ENCODE measurements at regions not wholly inside any gene's neighbourhood (a gene's known extent, or its start where the extent isn't known, plus 50 kb on each side); places are given as distances from the start of the nearest gene placed in this dataset.
"Not testable (repeated sequence)": the region's sequence is repeated elsewhere in the genome, so short reads cannot be mapped to it uniquely, and the experiment has no call there.

- Histone ChIP-seq H3K27me3 (replicated peaks) (no peaks in the 10 kb centered on the region), H3K36me3 (no peaks in the 10 kb centered on the region), H3K27ac (no peak overlapping the region), H3K4me1 (replicated peaks) (no peaks in the 10 kb centered on the region), H3K4me3 (no peak overlapping the region), H3K9me3 (replicated peaks) (no peaks in the 10 kb centered on the region)
- no peak for DNase-seq (ENCODE audit: low read depth in 1 of 2, low spot score in 2 of 2)
Observed at GRCh38 chr7:152564656-152565250, 111.2 kb downstream of the XRCC2 start.

GRCh38 chr7:152556013-152556755 lies 119.8 kb downstream of the XRCC2 start:
- no peaks in the 10 kb centered on the region for H3K27me3 ChIP-seq (replicated peaks)
- DNase-seq (ENCODE audit: low read depth in 1 of 2, low spot score in 2 of 2): no peak
- H3K27ac ChIP-seq: no peak overlapping the region
- no peaks in the 10 kb centered on the region for H3K36me3 ChIP-seq
- H3K4me1 ChIP-seq (replicated peaks): no peaks in the 10 kb centered on the region
- no peaks in the 10 kb centered on the region for H3K9me3 ChIP-seq (replicated peaks)
- no peak overlapping the region for H3K4me3 ChIP-seq

GRCh38 chr7:152553671-152554317 lies 118.0 kb upstream of the KMT2C start:
- no peak for DNase-seq (ENCODE audit: low read depth in 1 of 2, low spot score in 2 of 2)
- no peaks in the 10 kb centered on the region for H3K27me3 ChIP-seq (replicated peaks)
- H3K27ac ChIP-seq: no peak overlapping the region
- no peaks in the 10 kb centered on the region for H3K36me3 ChIP-seq
- no peaks in the 10 kb centered on the region for H3K4me1 ChIP-seq (replicated peaks)
- H3K9me3 ChIP-seq (replicated peaks): no peaks in the 10 kb centered on the region
- H3K4me3 ChIP-seq: no peak overlapping the region

- Histone ChIP-seq H3K27me3 (replicated peaks) (no peaks in the 10 kb centered on the region), H3K9me3 (replicated peaks) (no peaks in the 10 kb centered on the region), H3K4me3 (no peak overlapping the region), H3K4me1 (replicated peaks) (no peaks in the 10 kb centered on the region), H3K27ac (no peak overlapping the region), H3K36me3 (no peaks in the 10 kb centered on the region)
- DNase-seq (ENCODE audit: low read depth in 1 of 2, low spot score in 2 of 2): no peak
Observed at GRCh38 chr7:152551304-152552036, 115.7 kb upstream of the KMT2C start.

- Histone ChIP-seq H3K4me3 (no peak overlapping the region), H3K36me3 (no peaks in the 10 kb centered on the region), H3K9me3 (replicated peaks) (no peaks in the 10 kb centered on the region), H3K27me3 (replicated peaks) (no peaks in the 10 kb centered on the region), H3K4me1 (replicated peaks) (no peaks in the 10 kb centered on the region), H3K27ac (no peak overlapping the region)
- DNase-seq (ENCODE audit: low read depth in 1 of 2, low spot score in 2 of 2): no peak
Observed at GRCh38 chr7:152544971-152545619, 109.3 kb upstream of the KMT2C start.

GRCh38 chr7:152544481-152544927 lies 108.7 kb upstream of the KMT2C start:
- H3K9me3 ChIP-seq (replicated peaks): no peaks in the 10 kb centered on the region
- H3K27ac ChIP-seq: no peak overlapping the region
- H3K4me3 ChIP-seq: no peak overlapping the region
- no peaks in the 10 kb centered on the region for H3K4me1 ChIP-seq (replicated peaks)
- no peaks in the 10 kb centered on the region for H3K36me3 ChIP-seq
- no peak for DNase-seq (ENCODE audit: low read depth in 1 of 2, low spot score in 2 of 2)
- no peaks in the 10 kb centered on the region for H3K27me3 ChIP-seq (replicated peaks)

- H3K4me1 ChIP-seq (replicated peaks): no peaks in the 10 kb centered on the region
- no peaks in the 10 kb centered on the region for H3K27me3 ChIP-seq (replicated peaks)
- no peak overlapping the region for H3K4me3 ChIP-seq
- no peak for DNase-seq (ENCODE audit: low read depth in 1 of 2, low spot score in 2 of 2)
- H3K9me3 ChIP-seq (replicated peaks): no peaks in the 10 kb centered on the region
- no peak overlapping the region for H3K27ac ChIP-seq
- no peaks in the 10 kb centered on the region for H3K36me3 ChIP-seq
Observed at GRCh38 chr7:152543799-152544198, 108.0 kb upstream of the KMT2C start.

GRCh38 chr7:152541892-152542291 lies 106.1 kb upstream of the KMT2C start:
- Histone ChIP-seq H3K27me3 (replicated peaks) (no peaks in the 10 kb centered on the region), H3K4me3 (no peak overlapping the region), H3K27ac (no peak overlapping the region), H3K4me1 (replicated peaks) (no peaks in the 10 kb centered on the region), H3K36me3 (no peaks in the 10 kb centered on the region), H3K9me3 (replicated peaks) (no peaks in the 10 kb centered on the region)
- DNase-seq (ENCODE audit: low read depth in 1 of 2, low spot score in 2 of 2): no peak

- H3K4me3 ChIP-seq; H3K9me3 ChIP-seq (replicated peaks); H3K36me3 ChIP-seq; H3K27ac ChIP-seq; DNase-seq (ENCODE audit: low read depth in 1 of 2, low spot score in 2 of 2); H3K27me3 ChIP-seq (replicated peaks); H3K4me1 ChIP-seq (replicated peaks): not testable (repeated sequence)
Observed at GRCh38 chr7:152539190-152539495, 103.3 kb upstream of the KMT2C start.

GRCh38 chr7:152538346-152539189 lies 102.8 kb upstream of the KMT2C start:
- not testable (repeated sequence) for H3K27me3 ChIP-seq (replicated peaks); DNase-seq (ENCODE audit: low read depth in 1 of 2, low spot score in 2 of 2); H3K27ac ChIP-seq; H3K36me3 ChIP-seq; H3K9me3 ChIP-seq (replicated peaks); H3K4me3 ChIP-seq; H3K4me1 ChIP-seq (replicated peaks)

- Histone ChIP-seq H3K27me3 (replicated peaks) (no peaks in the 10 kb centered on the region), H3K36me3 (no peaks in the 10 kb centered on the region), H3K9me3 (replicated peaks) (no peaks in the 10 kb centered on the region; the same call in 1 of the 2 replicates), H3K27ac (no peak overlapping the region), H3K4me1 (replicated peaks) (no peaks in the 10 kb centered on the region), H3K4me3 (no peak overlapping the region)
- no peak for DNase-seq (ENCODE audit: low read depth in 1 of 2, low spot score in 2 of 2)
Observed at GRCh38 chr7:152537639-152538038, 101.8 kb upstream of the KMT2C start.

- Histone ChIP-seq H3K36me3 (no peaks in the 10 kb centered on the region), H3K4me3 (no peak overlapping the region), H3K27ac (no peak overlapping the region), H3K9me3 (replicated peaks) (no peaks in the 10 kb centered on the region), H3K4me1 (replicated peaks) (no peaks in the 10 kb centered on the region), H3K27me3 (replicated peaks) (no peaks in the 10 kb centered on the region)
- DNase-seq (ENCODE audit: low read depth in 1 of 2, low spot score in 2 of 2): no peak
Observed at GRCh38 chr7:152528612-152529011, 92.8 kb upstream of the KMT2C start.

- Histone ChIP-seq H3K4me3 (no peak overlapping the region), H3K9me3 (replicated peaks) (no peaks in the 10 kb centered on the region)
- no peak for DNase-seq (ENCODE audit: low read depth in 1 of 2, low spot score in 2 of 2)
Observed at GRCh38 chr7:152527610-152528032, 91.8 kb upstream of the KMT2C start.

More at GRCh38 chr7:152527610-152528032, 91.8 kb upstream of the KMT2C start:
- no peaks in the 10 kb centered on the region for H3K36me3 ChIP-seq
- H3K4me1 ChIP-seq (replicated peaks): no peaks in the 10 kb centered on the region
- no peaks in the 10 kb centered on the region for H3K27me3 ChIP-seq (replicated peaks)
- H3K27ac ChIP-seq: no peak overlapping the region
